ENCODE measurements at regions not wholly inside any gene's neighbourhood (a gene's known extent, or its start where the extent isn't known, plus 50 kb on each side); places are given as distances from the start of the nearest gene placed in this dataset.

GRCh38 chrX:124557976-124558375, 211.6 kb downstream of the SH2D1A start:
- H3K4me1 Mint-ChIP-seq: no peaks in the 10 kb centered on the region
- H3K27me3 ChIP-seq (ENCODE audit: control insufficient read depth in 2 of 2, insufficient read depth in 2 of 2, low read length in 2 of 2): no peaks in the 10 kb centered on the region
- H3K27me3 Mint-ChIP-seq (ENCODE audit: low read depth in 3 of 3): peaks cover 0 to 6% (median 2%) of the 10 kb centered on the region in 3 donors
- H3K4me1 ChIP-seq (ENCODE audit: control insufficient read depth in 1 of 2, insufficient read depth in 2 of 2, low read length in 2 of 2): no peaks in the 10 kb centered on the region
- WGBS (ENCODE audit: insufficient coverage): no CpG with 5 or more reads among the region's 1 CpG
- no peak overlapping the region for H3K4me3 ChIP-seq (replicated peaks in 1 of 3; ENCODE audit: low read depth in 2 of 3, low read length in 3 of 3)
- no peak overlapping the region for H3K27ac Mint-ChIP-seq
- no peak overlapping the region for H3K27ac ChIP-seq (ENCODE audit: low read depth in 1 of 2, low read length in 2 of 2)
- no peaks in the 10 kb centered on the region for H3K36me3 ChIP-seq (replicated peaks in 1 of 2; ENCODE audit: control insufficient read depth in 1 of 2, insufficient read depth in 2 of 2, low read length in 2 of 2)
- H3K79me2 ChIP-seq (ENCODE audit: insufficient read depth, low read length): no peaks in the 10 kb centered on the region
- no peak for DNase-seq
- no peaks in the 10 kb centered on the region for H3K9me3 ChIP-seq (replicated peaks in 1 of 2; ENCODE audit: control insufficient read depth in 1 of 2, insufficient read depth in 1 of 2, low read length in 2 of 2)
- H3K4me3 Mint-ChIP-seq: no peak overlapping the region
- no peaks in the 10 kb centered on the region for H3K36me3 Mint-ChIP-seq
- H4K20me1 ChIP-seq (ENCODE audit: insufficient read depth, low read length): no peaks in the 10 kb centered on the region
- no peak for TF ChIP-seq CTCF (IDR thresholded peaks at IDR 0.05)
- intact Hi-C loops (cut with micrococcal nuclease): no loop called here
- peaks cover 0 to 2% (median 0%) of the 10 kb centered on the region in 7 donors for H3K9me3 Mint-ChIP-seq
- no peak overlapping the region for H2AFZ ChIP-seq (ENCODE audit: insufficient read depth, low read depth, low read length, poor library complexity, severe bottlenecking)
- H3K4me2 ChIP-seq (replicated peaks; ENCODE audit: extremely low read depth, low read length, poor library complexity, severe bottlenecking): no peak overlapping the region
- H3K9ac ChIP-seq (ENCODE audit: insufficient read depth, low read length, poor library complexity, severe bottlenecking): no peak overlapping the region

GRCh38 chrX:124573468-124573867, 227.1 kb downstream of the SH2D1A start:
- Histone ChIP-seq H2AFZ (ENCODE audit: insufficient read depth, low read depth, low read length, poor library complexity, severe bottlenecking) (no peak overlapping the region), H3K9ac (ENCODE audit: insufficient read depth, low read length, poor library complexity, severe bottlenecking) (no peak overlapping the region), H3K27ac (ENCODE audit: low read depth in 1 of 2, low read length in 2 of 2) (no peak overlapping the region), H3K79me2 (ENCODE audit: insufficient read depth, low read length) (no peaks in the 10 kb centered on the region), H3K4me3 (replicated peaks in 1 of 3; ENCODE audit: low read depth in 2 of 3, low read length in 3 of 3) (no peak overlapping the region), H3K4me1 (ENCODE audit: control insufficient read depth in 1 of 2, insufficient read depth in 2 of 2, low read length in 2 of 2) (no peaks in the 10 kb centered on the region), H4K20me1 (ENCODE audit: insufficient read depth, low read length) (no peaks in the 10 kb centered on the region), H3K36me3 (replicated peaks in 1 of 2; ENCODE audit: control insufficient read depth in 1 of 2, insufficient read depth in 2 of 2, low read length in 2 of 2) (no peaks in the 10 kb centered on the region), H3K9me3 (replicated peaks in 1 of 2; ENCODE audit: control insufficient read depth in 1 of 2, insufficient read depth in 1 of 2, low read length in 2 of 2) (no peaks in the 10 kb centered on the region), H3K27me3 (ENCODE audit: control insufficient read depth in 2 of 2, insufficient read depth in 2 of 2, low read length in 2 of 2) (no peaks in the 10 kb centered on the region), H3K4me2 (replicated peaks; ENCODE audit: extremely low read depth, low read length, poor library complexity, severe bottlenecking) (no peak overlapping the region)
- Mint-ChIP-seq H3K4me1 (no peaks in the 10 kb centered on the region), H3K4me3 (no peak overlapping the region), H3K27ac (no peak overlapping the region), H3K27me3 (ENCODE audit: low read depth in 3 of 3) (no peaks in the 10 kb centered on the region), H3K9me3 (no peaks in the 10 kb centered on the region), H3K36me3 (no peaks in the 10 kb centered on the region)
- 0% methylated on average over 2 of the region's 2 CpGs for WGBS (ENCODE audit: insufficient coverage)
- TF ChIP-seq CTCF (IDR thresholded peaks at IDR 0.05): no peak
- intact Hi-C loops (cut with micrococcal nuclease): no loop called here
- DNase-seq: no peak

Data from CD14-positive monocyte (primary cell).